ENCODE measurements at regions not wholly inside any gene's neighbourhood (a gene's known extent, or its start where the extent isn't known, plus 50 kb on each side); places are given as distances from the start of the nearest gene placed in this dataset.
"Not testable (repeated sequence)": the region's sequence is repeated elsewhere in the genome, so short reads cannot be mapped to it uniquely, and the experiment has no call there.

GRCh38 chr7:153408360-153409335 lies 643.5 kb upstream of the DPP6 start:
- H3K27me3 ChIP-seq (ENCODE audit: insufficient read depth, low read depth, low read length), result no peaks in the 10 kb centered on the region
- peaks cover 3% of the 10 kb centered on the region for H3K9me3 ChIP-seq (ENCODE audit: low read length)
- TF ChIP-seq POLR2AphosphoS5 (IDR thresholded peaks at IDR 0.05) (no peak), TAF1 (IDR thresholded peaks at IDR 0.05; ENCODE audit: low read depth) (no peak), REST (IDR thresholded peaks at IDR 0.05; ENCODE audit: borderline replicate concordance) (no peak), MXI1 (conservative IDR thresholded peaks at IDR 0.05; ENCODE audit: poor library complexity, severe bottlenecking) (no peak), EZH2 (IDR thresholded peaks at IDR 0.05; ENCODE audit: borderline replicate concordance, insufficient read depth, low read length, poor library complexity, severe bottlenecking) (no peak), CTCF (IDR thresholded peaks at IDR 0.05; ENCODE audit: poor library complexity, severe bottlenecking) (no peak), RAD21 (conservative IDR thresholded peaks at IDR 0.05) (no peak)

GRCh38 chr7:153409567-153410342 lies 642.4 kb upstream of the DPP6 start:
- not testable (repeated sequence) for H3K36me3 ChIP-seq (ENCODE audit: insufficient read depth, low read length); H3K27ac ChIP-seq (ENCODE audit: low read length); H3K9ac ChIP-seq (ENCODE audit: low read length); H3F3A ChIP-seq (ENCODE audit: insufficient read depth, low read length, poor library complexity, severe bottlenecking); H3K79me2 ChIP-seq (replicated peaks; ENCODE audit: insufficient read depth, low read length); H3K9me3 ChIP-seq (ENCODE audit: low read length); H3K9me2 ChIP-seq (ENCODE audit: insufficient read depth, low read length); H3K4me2 ChIP-seq (ENCODE audit: low read length); H2AFZ ChIP-seq (ENCODE audit: low read depth, low read length); H3K4me3 ChIP-seq (ENCODE audit: low read length); H3K27me3 ChIP-seq (ENCODE audit: insufficient read depth, low read depth, low read length); H4K20me1 ChIP-seq (ENCODE audit: insufficient read depth)

More at GRCh38 chr7:153408360-153409335, 643.5 kb upstream of the DPP6 start:
- H3K27ac ChIP-seq (ENCODE audit: low read length), result no peak overlapping the region
- no peak overlapping the region for H3K9ac ChIP-seq (ENCODE audit: low read length)
- H3K4me2 ChIP-seq (ENCODE audit: low read length), result no peak overlapping the region
- no peaks in the 10 kb centered on the region for H4K20me1 ChIP-seq (ENCODE audit: insufficient read depth)
- H3K9me2 ChIP-seq (ENCODE audit: insufficient read depth, low read length), result no peaks in the 10 kb centered on the region
- no peaks in the 10 kb centered on the region for H3K36me3 ChIP-seq (ENCODE audit: insufficient read depth, low read length)
- H3F3A ChIP-seq (ENCODE audit: insufficient read depth, low read length, poor library complexity, severe bottlenecking), result no peaks in the 10 kb centered on the region
- H3K79me2 ChIP-seq (replicated peaks; ENCODE audit: insufficient read depth, low read length), result no peaks in the 10 kb centered on the region
- H2AFZ ChIP-seq (ENCODE audit: low read depth, low read length), result no peak overlapping the region
- no peak overlapping the region for H3K4me3 ChIP-seq (ENCODE audit: low read length)

GRCh38 chr7:153410997-153411642 lies 641.1 kb upstream of the DPP6 start:
- not testable (repeated sequence) for H3K36me3 ChIP-seq (ENCODE audit: insufficient read depth, low read length); H4K20me1 ChIP-seq (ENCODE audit: insufficient read depth); H3K9me2 ChIP-seq (ENCODE audit: insufficient read depth, low read length); H3K4me2 ChIP-seq (ENCODE audit: low read length); H3K79me2 ChIP-seq (replicated peaks; ENCODE audit: insufficient read depth, low read length); H3K4me3 ChIP-seq (ENCODE audit: low read length); H2AFZ ChIP-seq (ENCODE audit: low read depth, low read length); H3F3A ChIP-seq (ENCODE audit: insufficient read depth, low read length, poor library complexity, severe bottlenecking); H3K27me3 ChIP-seq (ENCODE audit: insufficient read depth, low read depth, low read length); H3K9me3 ChIP-seq (ENCODE audit: low read length); H3K9ac ChIP-seq (ENCODE audit: low read length); H3K27ac ChIP-seq (ENCODE audit: low read length)

GRCh38 chr7:153412114-153412823 lies 639.9 kb upstream of the DPP6 start:
- H3K4me3 ChIP-seq (ENCODE audit: low read length); H3F3A ChIP-seq (ENCODE audit: insufficient read depth, low read length, poor library complexity, severe bottlenecking); H3K4me2 ChIP-seq (ENCODE audit: low read length); H3K27me3 ChIP-seq (ENCODE audit: insufficient read depth, low read depth, low read length); H3K36me3 ChIP-seq (ENCODE audit: insufficient read depth, low read length); H3K27ac ChIP-seq (ENCODE audit: low read length); H3K79me2 ChIP-seq (replicated peaks; ENCODE audit: insufficient read depth, low read length); H3K9ac ChIP-seq (ENCODE audit: low read length); H3K9me3 ChIP-seq (ENCODE audit: low read length); H3K9me2 ChIP-seq (ENCODE audit: insufficient read depth, low read length); H2AFZ ChIP-seq (ENCODE audit: low read depth, low read length); H4K20me1 ChIP-seq (ENCODE audit: insufficient read depth): not testable (repeated sequence)
